ENCODE measurements at regions not wholly inside any gene's neighbourhood (a gene's known extent, or its start where the extent isn't known, plus 50 kb on each side); places are given as distances from the start of the nearest gene placed in this dataset.

DNA sequence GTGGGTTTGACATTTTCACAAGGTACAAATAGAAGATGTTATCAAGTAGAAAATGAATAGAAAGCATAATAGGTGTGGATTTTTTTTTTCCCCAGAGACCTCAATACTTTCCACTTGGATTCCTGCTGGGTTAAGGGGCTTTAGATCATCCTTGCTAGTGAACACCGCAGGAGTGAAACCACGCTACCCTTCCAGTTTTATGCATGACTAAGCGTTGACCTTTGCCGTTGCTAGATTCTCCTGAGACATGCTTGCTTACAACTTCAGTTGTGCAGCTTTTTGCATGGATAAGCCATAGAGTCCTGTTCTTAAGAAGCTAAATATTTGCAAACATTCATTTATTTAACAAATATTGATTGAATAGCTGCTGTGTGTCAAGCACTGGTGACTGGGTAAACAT lies 299.7 kb upstream of the LMCD1 start:
- no peak for DNase-seq (ENCODE audit: low read depth)

DNA sequence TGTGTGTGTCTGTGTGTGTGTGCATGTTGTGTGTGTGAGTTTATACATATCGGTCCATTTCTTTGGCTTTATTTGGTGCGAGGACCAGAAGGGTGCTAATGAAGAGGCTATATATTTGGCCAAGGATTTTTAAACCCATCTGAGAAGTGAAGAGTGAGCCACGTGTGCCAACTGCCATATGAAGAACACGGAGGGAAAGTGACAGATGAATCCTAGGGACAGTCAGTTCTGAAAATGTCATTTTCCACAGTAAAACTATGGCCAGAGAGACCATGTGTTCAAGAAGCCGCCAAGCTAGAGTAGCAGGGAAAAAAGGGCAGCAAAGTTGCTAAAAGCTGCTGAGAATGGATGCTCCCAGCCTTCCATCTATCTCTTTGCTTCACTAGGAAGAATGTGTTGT lies 297.3 kb upstream of the LMCD1 start:
- no peak for DNase-seq (ENCODE audit: low read depth)

DNA sequence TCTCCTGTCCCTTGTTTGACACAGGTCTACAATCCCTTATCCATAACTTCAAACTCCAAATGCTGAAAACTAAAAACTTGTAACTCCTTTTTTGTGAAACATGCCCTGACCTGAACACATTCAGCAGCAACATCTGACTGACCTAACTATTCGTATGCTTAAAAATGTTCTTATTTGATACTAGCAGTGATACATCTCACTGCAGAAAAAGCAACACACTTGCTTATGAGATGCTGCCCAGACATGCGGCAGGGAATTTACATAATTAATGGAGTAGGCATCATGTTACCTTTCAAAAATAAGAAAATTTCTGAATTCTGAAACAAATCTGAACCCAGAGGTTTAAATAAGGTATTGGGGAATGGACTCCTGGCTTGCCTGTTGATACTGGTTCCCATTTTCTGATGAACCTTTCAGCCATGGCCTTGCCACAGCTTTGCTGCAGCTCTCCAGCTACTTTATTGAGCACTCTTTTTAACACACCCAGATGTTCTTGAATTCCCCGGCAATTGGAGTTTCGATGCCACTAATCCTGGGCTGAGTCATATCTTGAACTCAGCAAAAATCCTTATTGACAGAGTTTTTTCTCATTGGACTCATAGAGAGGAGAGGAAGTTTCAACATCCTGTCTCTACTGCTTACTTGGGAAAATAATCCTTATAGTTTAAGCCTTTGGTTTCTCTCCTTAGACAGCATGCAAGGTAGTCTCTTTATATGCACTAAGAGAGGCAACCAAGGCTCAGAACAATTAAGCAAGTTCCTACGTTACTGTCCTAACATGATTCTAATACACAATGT lies 296.6 kb upstream of the LMCD1 start:
- DNase-seq (ENCODE audit: low read depth): no peak

GRCh38 chr3:8205881-8206280 lies 295.7 kb upstream of the LMCD1 start:
- no peak for DNase-seq (ENCODE audit: low read depth)

DNA sequence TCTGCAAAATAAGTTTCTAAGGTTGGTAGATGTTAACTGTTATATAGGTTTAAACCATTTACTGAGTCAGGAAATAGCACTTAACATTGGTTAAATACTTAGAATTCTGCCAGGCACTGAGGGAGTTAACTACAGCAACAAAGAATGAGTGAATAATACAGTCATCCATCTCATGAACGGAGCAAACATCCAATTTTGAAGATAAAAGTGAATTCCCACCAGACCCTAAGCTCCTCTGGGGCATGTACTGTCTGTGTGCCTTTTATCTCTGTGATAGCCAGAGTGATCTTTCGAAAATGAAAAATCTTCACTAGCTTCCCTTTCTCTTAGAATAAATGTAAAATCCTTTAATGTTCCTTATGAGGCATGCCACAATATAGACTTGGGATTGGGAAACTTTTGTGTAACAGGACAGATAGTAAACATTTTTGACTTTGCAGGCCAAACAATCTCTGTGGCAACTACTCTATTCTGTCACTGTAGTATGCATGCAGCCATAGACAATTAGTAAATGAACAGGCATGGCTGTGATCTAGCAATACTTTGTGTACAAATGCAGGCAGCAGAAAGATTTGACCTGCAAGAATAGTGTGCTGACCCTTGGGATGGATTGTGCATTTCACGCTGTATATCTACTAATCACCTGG lies 294.5 kb upstream of the LMCD1 start:
- DNase-seq (ENCODE audit: low read depth): no peak

DNA sequence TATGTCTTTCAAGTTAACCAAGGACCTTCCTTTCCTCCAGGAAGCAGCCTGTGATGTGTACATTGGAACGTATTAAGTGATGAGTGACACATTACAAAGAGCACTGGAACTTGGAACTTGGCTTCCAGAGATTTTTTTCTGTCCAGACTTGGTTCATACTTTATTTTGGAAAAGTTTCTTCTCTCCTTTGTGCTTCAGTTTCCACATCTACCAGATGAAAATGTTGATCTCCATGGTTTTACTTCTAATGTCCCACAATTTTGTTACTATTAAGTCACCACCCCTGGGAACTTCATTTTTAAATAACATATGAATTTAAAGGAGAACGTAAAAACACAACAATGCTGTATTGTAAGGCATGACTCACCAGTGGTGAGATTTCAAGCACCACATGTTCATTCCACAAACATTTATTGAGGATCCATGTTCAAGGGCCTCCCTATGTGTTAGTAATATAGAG lies 290.7 kb upstream of the LMCD1 start:
- DNase-seq (ENCODE audit: low read depth): no peak

GRCh38 chr3:8212794-8213193 lies 288.8 kb upstream of the LMCD1 start:
- no peak for DNase-seq (ENCODE audit: low read depth)

- DNase-seq (ENCODE audit: low read depth): no peak
These were observed 288.3 kb upstream of the LMCD1 start for GRCh38 chr3:8213286-8213685.

DNA sequence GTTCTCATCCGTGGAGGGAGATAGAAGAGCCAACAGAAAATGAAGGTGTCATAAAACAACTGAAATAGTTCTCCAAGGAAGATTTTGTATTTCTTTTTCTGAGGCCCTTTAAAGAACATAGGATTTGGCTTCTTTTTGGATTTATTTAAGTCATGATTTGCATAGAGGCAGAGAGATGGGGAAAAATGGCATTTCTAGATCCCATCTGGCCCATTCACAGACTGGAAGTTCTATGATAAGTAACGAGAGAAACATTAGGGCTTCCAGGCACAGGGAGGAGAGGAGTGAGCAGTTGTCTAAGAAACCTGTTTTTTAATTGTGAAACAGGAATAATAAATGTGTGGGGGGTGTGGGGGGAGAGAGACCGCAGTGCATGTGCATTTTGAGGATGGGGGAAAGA lies 285.8 kb upstream of the LMCD1 start:
- DNase-seq (ENCODE audit: low read depth): no peak

DNA sequence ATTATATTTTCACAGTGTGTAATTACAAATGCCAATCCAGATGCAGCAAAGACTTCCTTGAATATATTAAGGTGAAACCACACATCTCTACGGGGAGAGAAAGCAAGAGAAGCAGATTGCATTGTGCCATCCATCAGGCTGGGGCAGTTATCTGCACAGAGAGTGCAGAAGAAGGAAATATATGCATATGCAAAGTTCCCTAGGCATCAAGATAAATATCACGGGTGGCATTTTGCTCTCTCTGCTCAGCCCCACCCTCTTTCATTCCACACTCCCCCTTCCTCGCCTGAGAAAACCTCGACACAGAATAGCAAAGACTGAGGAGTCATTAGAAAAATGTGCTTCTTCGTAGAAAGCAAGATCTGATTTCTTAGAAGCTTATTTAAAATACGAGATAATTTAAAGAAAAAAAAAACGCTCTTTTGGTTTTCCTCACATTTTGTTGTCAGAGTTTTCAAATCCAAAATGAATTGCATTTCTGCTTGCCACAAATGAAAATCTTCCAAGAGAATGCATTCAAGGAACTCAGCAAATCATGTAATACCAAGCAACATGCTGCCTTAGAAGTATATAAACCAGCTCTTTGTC lies 283.2 kb upstream of the LMCD1 start:
- no peak for DNase-seq (ENCODE audit: low read depth)

DNA sequence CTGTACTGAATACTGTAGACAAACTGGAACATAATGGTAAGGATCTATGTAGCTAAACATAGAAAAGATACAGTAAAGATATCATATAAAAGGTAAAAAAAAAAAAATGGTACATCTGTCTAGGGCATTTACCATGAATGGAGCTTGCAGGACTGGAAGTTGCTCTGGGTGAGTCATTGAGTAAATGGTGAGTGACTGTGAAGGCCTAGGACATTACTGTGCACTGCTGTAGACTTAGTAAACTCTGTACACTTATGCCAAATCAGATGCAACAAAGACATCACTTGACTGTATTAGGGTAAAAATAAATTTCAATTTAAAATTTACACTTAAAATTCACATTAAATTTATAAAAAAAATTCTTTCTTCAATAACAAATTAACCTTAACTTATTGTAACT lies 281.3 kb upstream of the LMCD1 start:
- DNase-seq (ENCODE audit: low read depth): no peak

DNA sequence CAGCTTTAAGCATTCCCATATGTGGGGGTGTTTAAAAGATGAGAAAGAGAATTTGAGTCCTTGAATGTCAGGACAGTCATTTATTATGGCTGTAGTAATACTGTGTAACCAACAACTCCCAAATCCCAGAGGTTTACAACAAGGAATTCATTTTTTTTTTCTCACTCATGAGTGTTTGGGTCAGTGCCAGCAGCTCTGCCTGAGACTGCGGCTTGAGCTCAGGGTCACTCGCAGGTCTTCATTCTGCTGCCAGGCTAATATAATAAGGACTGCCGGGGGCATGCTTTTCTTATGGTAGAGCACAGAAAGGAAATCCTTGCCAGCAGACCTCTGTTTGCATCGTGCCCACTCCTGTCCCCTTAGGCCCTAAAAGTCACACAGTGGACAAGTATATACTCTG lies 277.9 kb upstream of the LMCD1 start:
- no peak for DNase-seq (ENCODE audit: low read depth)

DNA sequence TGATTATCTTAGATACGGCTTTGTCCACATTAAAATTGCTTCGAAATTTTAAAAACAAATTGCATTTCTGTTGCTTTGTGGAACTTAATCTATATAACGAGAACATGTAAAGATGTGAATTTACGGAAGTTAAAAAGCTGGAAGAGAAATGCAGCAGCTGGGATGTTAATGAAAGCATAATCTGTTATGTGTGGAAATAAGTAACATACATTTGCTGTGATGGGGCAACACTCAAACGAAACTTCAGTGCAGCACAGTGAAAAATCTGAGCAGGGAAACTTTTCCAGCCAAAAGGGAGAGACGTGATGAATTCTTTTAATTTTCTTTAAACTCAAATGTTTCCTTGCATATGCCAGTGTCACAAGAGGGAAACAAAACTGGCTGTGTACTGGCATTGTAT lies 276.7 kb upstream of the LMCD1 start:
- no peak for DNase-seq (ENCODE audit: low read depth)

GRCh38 chr3:8233938-8234337 lies 267.7 kb upstream of the LMCD1 start:
- DNase-seq (ENCODE audit: low read depth): no peak

GRCh38 chr3:8236264-8236663 lies 265.4 kb upstream of the LMCD1 start:
- no peak for DNase-seq (ENCODE audit: low read depth)

DNA sequence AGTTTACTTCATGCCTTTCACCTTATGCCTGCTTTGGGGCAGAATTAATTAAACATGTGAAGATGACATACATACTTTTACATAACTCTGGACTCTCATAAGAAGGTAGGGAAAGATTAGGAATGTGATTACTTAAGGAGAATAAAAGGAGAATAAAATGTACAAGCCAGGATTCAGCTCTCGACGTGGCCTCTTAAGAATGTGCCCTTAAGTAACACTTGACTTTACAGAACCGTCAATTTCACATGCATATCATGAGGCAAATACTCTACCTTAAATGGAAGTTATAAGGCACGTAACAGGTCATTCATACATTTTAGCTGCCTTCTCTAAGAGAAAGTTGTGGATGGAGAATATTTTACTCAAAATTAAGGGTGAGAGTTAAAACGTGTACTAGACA lies 263.7 kb upstream of the LMCD1 start:
- no peak for DNase-seq (ENCODE audit: low read depth)

DNA sequence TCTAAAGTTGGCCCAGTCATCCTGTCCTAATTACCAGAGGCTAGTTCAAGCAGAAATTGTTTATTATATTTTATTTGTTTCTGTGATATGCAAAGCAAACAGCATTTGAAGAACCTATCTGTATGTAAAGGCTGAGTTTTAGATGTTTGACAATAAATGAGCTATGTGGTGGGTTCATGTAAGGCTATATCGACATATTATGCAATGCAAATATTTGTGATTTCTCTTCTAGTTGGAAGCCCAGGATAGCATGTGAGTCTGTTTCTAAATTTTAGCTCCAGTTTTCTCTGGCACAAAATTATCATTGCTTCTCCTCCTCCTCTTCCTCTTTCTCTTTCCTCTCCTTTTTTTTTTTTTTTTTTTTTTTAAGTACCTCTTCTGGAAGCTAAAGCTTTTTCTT lies 263.2 kb upstream of the LMCD1 start:
- no peak for DNase-seq (ENCODE audit: low read depth)

GRCh38 chr3:8239095-8239494 lies 262.5 kb upstream of the LMCD1 start:
- DNase-seq (ENCODE audit: low read depth): no peak

GRCh38 chr3:8239718-8240695 lies 261.6 kb upstream of the LMCD1 start:
- no peak for DNase-seq (ENCODE audit: low read depth)

DNA sequence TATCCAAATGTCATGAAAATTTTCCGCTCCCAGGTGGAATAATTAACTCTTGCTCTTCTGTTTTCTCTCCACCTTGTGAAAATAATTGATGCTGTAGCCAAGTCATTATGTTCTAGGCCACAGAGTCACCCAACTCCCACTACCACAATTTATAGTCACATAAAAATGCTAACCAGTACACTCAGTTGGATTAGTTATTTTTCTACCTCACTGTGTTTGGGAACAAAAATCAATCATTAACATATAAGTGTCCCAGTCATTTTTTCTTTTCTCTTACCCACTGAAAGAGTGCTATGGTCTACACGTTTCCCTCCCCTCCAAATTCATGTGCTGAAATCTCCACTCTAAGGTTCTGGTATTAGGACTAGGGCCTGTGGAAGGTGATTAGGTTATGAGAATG lies 255.6 kb upstream of the LMCD1 start:
- no peak for DNase-seq (ENCODE audit: low read depth)

- DNase-seq (ENCODE audit: low read depth): no peak
These were observed 248.4 kb upstream of the LMCD1 start for GRCh38 chr3:8253201-8253600.

- DNase-seq (ENCODE audit: low read depth): no peak
These were observed 247.1 kb upstream of the LMCD1 start for GRCh38 chr3:8254489-8254888.

All from activated T-cell treated with anti-CD3 and anti-CD28 coated beads for 48 hours (primary cell).